ENCODE measurements at regions not wholly inside any gene's neighbourhood (a gene's known extent, or its start where the extent isn't known, plus 50 kb on each side); places are given as distances from the start of the nearest gene placed in this dataset.

DNA sequence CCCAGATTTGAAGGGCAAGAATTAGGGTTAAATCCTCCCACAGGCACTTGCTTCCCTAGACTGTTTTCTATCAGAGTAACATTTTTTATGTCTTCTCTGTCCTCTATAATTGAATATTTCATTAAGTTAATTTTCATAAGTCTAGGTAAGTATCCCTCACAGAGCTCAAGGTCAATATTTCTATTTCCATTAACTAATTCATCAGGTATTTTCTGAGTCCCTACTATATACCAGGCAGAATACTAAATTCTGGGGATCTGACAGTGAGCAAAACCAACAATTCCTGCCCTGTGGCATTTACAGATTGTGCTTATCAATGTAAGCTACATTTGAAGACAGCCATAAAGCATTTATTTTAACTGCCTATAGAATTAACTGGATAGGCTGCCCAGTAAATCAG lies 86.4 kb upstream of the RBBP8 start:
- Mint-ChIP-seq H3K4me3 (no peak overlapping the region), H3K36me3 (ENCODE audit: low read depth) (no peaks in the 10 kb centered on the region), H3K4me1 (ENCODE audit: low read depth) (peaks cover 12% of the 10 kb centered on the region), H3K27ac (no peak overlapping the region), H3K9me3 (no peaks in the 10 kb centered on the region), H3K27me3 (peaks cover 5% of the 10 kb centered on the region)

DNA sequence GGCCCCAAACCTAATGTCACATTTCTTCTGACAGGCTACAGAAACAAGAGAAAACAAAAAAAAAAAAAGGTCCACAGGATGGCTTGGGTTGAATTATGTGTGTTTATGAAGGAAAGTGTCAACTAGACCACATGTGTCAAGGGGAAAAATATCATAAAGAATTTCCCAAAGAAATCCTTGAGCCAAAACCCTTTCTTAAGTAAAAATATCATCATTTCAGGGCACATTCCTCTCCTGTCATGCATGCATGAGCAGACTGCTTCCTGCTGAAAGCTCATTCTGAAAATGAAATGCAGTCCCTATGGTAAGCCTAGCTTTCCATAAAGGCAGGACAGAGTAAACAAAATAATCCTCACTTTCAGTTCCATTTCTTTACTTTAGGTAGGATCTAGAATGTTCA lies 85.7 kb upstream of the RBBP8 start:
- H3K36me3 Mint-ChIP-seq (ENCODE audit: low read depth), result no peaks in the 10 kb centered on the region
- no peaks in the 10 kb centered on the region for H3K9me3 Mint-ChIP-seq
- peaks cover 6% of the 10 kb centered on the region for H3K27me3 Mint-ChIP-seq
- no peak overlapping the region for H3K4me3 Mint-ChIP-seq
- H3K27ac Mint-ChIP-seq, result no peak overlapping the region
- H3K4me1 Mint-ChIP-seq (ENCODE audit: low read depth), result peaks cover 12% of the 10 kb centered on the region

DNA sequence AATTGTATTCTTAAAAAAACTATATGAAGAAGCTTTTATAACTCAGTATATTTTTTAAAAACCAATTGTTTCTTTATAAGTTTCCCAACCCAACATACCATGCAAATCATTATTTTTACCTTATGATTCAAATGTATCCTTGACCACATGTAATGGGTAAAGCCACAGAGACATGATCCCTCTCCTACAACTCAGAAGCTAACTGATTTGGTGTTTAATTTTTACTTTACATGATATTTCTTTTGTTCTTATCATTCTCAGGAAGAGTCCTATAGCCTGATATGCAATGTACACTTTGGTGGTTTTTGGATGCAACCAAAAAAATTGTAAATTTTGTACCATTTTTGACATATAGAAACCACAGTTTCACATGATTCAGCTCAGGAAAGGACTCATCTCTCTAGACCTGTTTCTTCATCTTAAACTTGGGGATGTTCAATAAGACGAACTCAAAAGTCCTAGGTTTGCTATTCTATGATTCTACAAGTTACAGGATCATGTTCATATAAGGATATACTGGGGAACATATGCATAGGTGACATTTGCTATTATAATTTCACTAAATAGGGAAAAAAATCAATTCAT lies 85.2 kb upstream of the RBBP8 start:
- Mint-ChIP-seq H3K27me3 (peaks cover 6% of the 10 kb centered on the region), H3K9me3 (no peaks in the 10 kb centered on the region), H3K36me3 (ENCODE audit: low read depth) (no peaks in the 10 kb centered on the region), H3K4me3 (no peak overlapping the region), H3K4me1 (ENCODE audit: low read depth) (peaks cover 12% of the 10 kb centered on the region), H3K27ac (no peak overlapping the region)

GRCh38 chr18:22848615-22849014 lies 84.5 kb upstream of the RBBP8 start:
- Mint-ChIP-seq H3K9me3 (no peaks in the 10 kb centered on the region), H3K27me3 (peaks cover 6% of the 10 kb centered on the region), H3K4me1 (ENCODE audit: low read depth) (peaks cover 12% of the 10 kb centered on the region), H3K4me3 (no peak overlapping the region), H3K36me3 (ENCODE audit: low read depth) (no peaks in the 10 kb centered on the region), H3K27ac (no peak overlapping the region)

DNA sequence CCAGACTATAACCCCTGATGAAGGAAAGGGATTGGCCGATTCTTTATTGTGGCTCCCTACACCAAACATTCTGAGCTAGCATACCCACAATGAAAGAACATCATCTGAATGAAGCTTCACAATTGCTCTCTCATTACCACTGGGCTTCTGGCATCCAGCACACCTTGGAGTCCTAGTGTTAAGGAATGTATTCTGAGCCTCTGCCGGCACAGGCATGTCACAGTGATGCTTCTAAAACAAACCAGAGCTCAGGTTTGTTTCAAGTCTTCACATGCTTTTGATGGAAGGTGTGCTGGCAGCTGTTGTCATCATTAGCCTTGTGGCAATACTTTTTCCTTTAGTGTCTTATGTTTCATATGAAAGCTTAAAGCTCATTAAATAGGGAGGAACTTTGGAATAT lies 76.3 kb upstream of the RBBP8 start:
- Mint-ChIP-seq H3K36me3 (ENCODE audit: low read depth) (no peaks in the 10 kb centered on the region), H3K4me1 (ENCODE audit: low read depth) (no peaks in the 10 kb centered on the region), H3K27ac (no peak overlapping the region), H3K27me3 (peaks cover 31% of the 10 kb centered on the region), H3K9me3 (no peaks in the 10 kb centered on the region), H3K4me3 (no peak overlapping the region)

DNA sequence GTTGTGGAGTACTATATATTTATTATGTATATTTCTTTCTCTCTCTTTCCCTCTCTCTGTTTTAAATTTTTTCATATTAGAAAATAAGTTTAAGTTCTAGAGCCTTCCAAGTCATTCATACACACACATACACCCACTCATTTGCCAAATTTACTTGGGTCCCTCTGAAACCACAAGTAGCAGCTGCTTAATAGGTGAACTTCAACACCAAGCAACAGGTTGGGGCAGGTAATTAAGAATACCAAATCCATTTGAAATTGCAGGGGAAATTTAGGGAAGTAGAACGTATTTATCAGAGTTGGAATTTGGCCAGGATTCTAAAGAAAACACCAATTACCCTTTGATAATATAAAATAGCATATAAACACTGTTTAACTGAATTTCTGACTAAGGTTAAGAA lies 75.0 kb upstream of the RBBP8 start:
- no peak overlapping the region for H3K27ac Mint-ChIP-seq
- H3K27me3 Mint-ChIP-seq, result peaks cover 31% of the 10 kb centered on the region
- no peaks in the 10 kb centered on the region for H3K4me1 Mint-ChIP-seq (ENCODE audit: low read depth)
- H3K4me3 Mint-ChIP-seq, result no peak overlapping the region
- no peaks in the 10 kb centered on the region for H3K9me3 Mint-ChIP-seq
- no peaks in the 10 kb centered on the region for H3K36me3 Mint-ChIP-seq (ENCODE audit: low read depth)

- H3K4me1 Mint-ChIP-seq (ENCODE audit: low read depth), result no peaks in the 10 kb centered on the region
- H3K36me3 Mint-ChIP-seq (ENCODE audit: low read depth), result no peaks in the 10 kb centered on the region
- H3K4me3 Mint-ChIP-seq, result no peak overlapping the region
- H3K27ac Mint-ChIP-seq, result no peak overlapping the region
- no peaks in the 10 kb centered on the region for H3K9me3 Mint-ChIP-seq
- peaks cover 42% of the 10 kb centered on the region for H3K27me3 Mint-ChIP-seq
Measured at GRCh38 chr18:22860807-22861206, 72.3 kb upstream of the RBBP8 start.

- no peak overlapping the region for H3K27ac Mint-ChIP-seq
- no peak overlapping the region for H3K4me3 Mint-ChIP-seq
- no peaks in the 10 kb centered on the region for H3K4me1 Mint-ChIP-seq (ENCODE audit: low read depth)
- H3K36me3 Mint-ChIP-seq (ENCODE audit: low read depth), result no peaks in the 10 kb centered on the region
- H3K9me3 Mint-ChIP-seq, result no peaks in the 10 kb centered on the region
- H3K27me3 Mint-ChIP-seq, result peaks cover 43% of the 10 kb centered on the region
Measured at GRCh38 chr18:22865354-22866116, 67.6 kb upstream of the RBBP8 start.

DNA sequence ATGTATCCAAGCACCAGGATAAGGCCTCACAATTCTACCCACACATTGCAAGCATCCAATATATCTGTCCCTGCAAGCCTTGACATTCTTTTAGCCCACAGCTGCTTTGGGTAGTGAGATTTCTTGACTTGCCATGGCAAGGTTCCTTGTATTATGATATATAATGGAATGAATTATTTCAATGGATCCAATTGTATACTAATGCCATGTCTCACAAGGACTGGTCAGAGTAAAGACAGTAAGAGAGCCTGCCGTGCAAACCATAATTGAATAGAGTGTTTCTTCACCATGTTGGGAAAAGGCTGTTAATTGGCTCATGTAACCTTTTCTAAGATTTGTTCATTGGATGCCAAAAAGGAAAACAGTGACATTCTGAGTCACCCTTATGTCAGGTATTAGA lies 64.3 kb upstream of the RBBP8 start:
- peaks cover 8% of the 10 kb centered on the region for H3K4me1 Mint-ChIP-seq (ENCODE audit: low read depth)
- no peak overlapping the region for H3K4me3 Mint-ChIP-seq
- peaks cover 31% of the 10 kb centered on the region for H3K27me3 Mint-ChIP-seq
- no peaks in the 10 kb centered on the region for H3K36me3 Mint-ChIP-seq (ENCODE audit: low read depth)
- no peak overlapping the region for H3K27ac Mint-ChIP-seq
- H3K9me3 Mint-ChIP-seq, result no peaks in the 10 kb centered on the region

GRCh38 chr18:22871809-22872525 lies 61.2 kb upstream of the RBBP8 start:
- Mint-ChIP-seq H3K4me1 (ENCODE audit: low read depth) (peaks cover 8% of the 10 kb centered on the region), H3K27me3 (peaks cover 11% of the 10 kb centered on the region), H3K27ac (no peak overlapping the region), H3K4me3 (no peak overlapping the region), H3K9me3 (no peaks in the 10 kb centered on the region), H3K36me3 (ENCODE audit: low read depth) (no peaks in the 10 kb centered on the region)

DNA sequence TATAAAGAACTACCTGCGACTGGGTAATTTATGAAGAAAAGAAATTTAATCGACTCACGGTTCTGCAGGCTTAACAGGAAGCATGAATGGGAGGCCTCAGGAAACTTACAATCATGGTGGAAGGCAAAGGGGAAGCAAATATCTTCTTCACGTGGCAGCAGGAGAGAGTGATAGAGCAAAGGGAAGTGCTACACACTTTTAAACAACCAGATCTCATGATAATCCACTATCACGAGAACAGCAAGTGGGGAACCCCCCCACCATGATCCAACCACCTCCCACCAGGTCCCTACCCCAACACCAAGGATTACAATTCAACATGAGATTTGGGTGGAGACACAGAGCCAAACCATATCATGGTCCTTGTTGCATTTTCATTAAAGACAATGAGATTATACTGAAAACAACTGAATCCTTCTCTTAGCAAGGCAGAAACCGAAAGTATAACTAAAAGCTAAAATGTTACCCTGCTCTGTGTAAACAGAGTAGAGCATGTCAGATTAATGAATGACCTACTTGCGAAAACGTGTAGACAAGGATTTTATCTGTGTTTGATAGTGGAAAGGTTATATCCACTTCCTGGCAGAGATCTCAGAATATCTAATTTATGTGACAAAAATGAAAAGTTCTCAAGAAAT lies 60.1 kb upstream of the RBBP8 start:
- no peaks in the 10 kb centered on the region for H3K9me3 Mint-ChIP-seq
- H3K27ac Mint-ChIP-seq, result peak overlapping the region; percentile 7
- peaks cover 5% of the 10 kb centered on the region for H3K27me3 Mint-ChIP-seq
- peaks cover 8% of the 10 kb centered on the region for H3K4me1 Mint-ChIP-seq (ENCODE audit: low read depth)
- H3K36me3 Mint-ChIP-seq (ENCODE audit: low read depth), result no peaks in the 10 kb centered on the region
- H3K4me3 Mint-ChIP-seq, result peak overlapping the region; percentile 25

DNA sequence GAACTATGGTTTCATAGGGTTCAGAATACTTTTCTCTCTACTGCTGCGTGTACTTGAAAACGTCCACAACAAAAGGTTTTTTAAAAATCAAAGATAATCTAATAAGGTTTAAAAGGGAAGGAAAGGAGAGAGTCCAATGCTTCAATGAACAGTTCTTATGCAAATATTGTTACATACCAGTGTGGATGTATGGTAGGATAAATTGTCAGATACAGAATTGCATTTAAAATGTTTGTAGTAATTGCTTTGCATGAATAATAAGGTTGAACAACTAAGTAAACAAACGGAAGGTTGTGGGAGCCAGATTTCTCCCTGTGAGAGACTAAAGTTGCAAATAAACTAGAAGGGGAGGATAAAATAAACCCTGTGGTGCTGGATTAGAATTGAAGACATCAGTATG lies 53.8 kb upstream of the RBBP8 start:
- H3K27me3 Mint-ChIP-seq, result no peaks in the 10 kb centered on the region
- no peaks in the 10 kb centered on the region for H3K36me3 Mint-ChIP-seq (ENCODE audit: low read depth)
- no peaks in the 10 kb centered on the region for H3K9me3 Mint-ChIP-seq
- H3K4me3 Mint-ChIP-seq, result no peak overlapping the region
- no peak overlapping the region for H3K27ac Mint-ChIP-seq
- no peaks in the 10 kb centered on the region for H3K4me1 Mint-ChIP-seq (ENCODE audit: low read depth)

DNA sequence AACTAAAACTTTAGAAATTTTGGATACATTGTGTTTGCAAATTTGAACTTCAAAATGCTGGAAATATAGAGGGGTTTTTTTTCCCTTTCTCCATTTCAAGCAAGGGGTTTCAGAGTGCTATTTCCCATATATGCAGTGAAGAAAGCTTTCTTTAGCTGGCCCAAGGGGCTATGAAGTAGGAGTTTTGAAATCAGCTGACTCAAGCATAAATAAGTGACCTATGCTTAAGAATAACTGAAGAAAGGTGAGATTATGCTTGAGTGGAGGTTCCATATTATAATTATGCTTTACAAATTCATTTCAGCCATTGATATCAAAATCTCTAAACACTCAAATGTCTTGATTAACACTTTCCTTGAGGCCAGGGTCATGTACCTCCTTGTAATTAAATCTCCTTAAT lies 51.0 kb upstream of the RBBP8 start:
- Mint-ChIP-seq H3K4me1 (ENCODE audit: low read depth) (no peaks in the 10 kb centered on the region), H3K4me3 (no peak overlapping the region), H3K27ac (no peak overlapping the region), H3K27me3 (peaks cover 5% of the 10 kb centered on the region), H3K36me3 (ENCODE audit: low read depth) (no peaks in the 10 kb centered on the region), H3K9me3 (no peaks in the 10 kb centered on the region)

- no peaks in the 10 kb centered on the region for H3K9me3 Mint-ChIP-seq
- peaks cover 5% of the 10 kb centered on the region for H3K27me3 Mint-ChIP-seq
- no peaks in the 10 kb centered on the region for H3K36me3 Mint-ChIP-seq (ENCODE audit: low read depth)
Measured at GRCh38 chr18:22883179-22883578, 49.9 kb upstream of the RBBP8 start.

More at GRCh38 chr18:22883179-22883578, 49.9 kb upstream of the RBBP8 start:
- Mint-ChIP-seq H3K27ac (no peak overlapping the region), H3K4me1 (ENCODE audit: low read depth) (no peaks in the 10 kb centered on the region), H3K4me3 (no peak overlapping the region)
